ENCODE measurements at regions not wholly inside any gene's neighbourhood (a gene's known extent, or its start where the extent isn't known, plus 50 kb on each side); places are given as distances from the start of the nearest gene placed in this dataset.

- TF ChIP-seq, protein P1, sequence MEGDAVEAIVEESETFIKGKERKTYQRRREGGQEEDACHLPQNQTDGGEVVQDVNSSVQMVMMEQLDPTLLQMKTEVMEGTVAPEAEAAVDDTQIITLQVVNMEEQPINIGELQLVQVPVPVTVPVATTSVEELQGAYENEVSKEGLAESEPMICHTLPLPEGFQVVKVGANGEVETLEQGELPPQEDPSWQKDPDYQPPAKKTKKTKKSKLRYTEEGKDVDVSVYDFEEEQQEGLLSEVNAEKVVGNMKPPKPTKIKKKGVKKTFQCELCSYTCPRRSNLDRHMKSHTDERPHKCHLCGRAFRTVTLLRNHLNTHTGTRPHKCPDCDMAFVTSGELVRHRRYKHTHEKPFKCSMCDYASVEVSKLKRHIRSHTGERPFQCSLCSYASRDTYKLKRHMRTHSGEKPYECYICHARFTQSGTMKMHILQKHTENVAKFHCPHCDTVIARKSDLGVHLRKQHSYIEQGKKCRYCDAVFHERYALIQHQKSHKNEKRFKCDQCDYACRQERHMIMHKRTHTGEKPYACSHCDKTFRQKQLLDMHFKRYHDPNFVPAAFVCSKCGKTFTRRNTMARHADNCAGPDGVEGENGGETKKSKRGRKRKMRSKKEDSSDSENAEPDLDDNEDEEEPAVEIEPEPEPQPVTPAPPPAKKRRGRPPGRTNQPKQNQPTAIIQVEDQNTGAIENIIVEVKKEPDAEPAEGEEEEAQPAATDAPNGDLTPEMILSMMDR (IDR thresholded peaks at IDR 0.05; ENCODE audit: poor library complexity, severe bottlenecking), result no peak
- no peak for TF ChIP-seq POLR2AphosphoS5 (IDR thresholded peaks at IDR 0.05)
- TF ChIP-seq EP300 (conservative IDR thresholded peaks at IDR 0.05; ENCODE audit: poor library complexity, severe bottlenecking), result no peak
- no peak for TF ChIP-seq RAD21 (conservative IDR thresholded peaks at IDR 0.05)
- no peak for TF ChIP-seq EZH2 (IDR thresholded peaks at IDR 0.05; ENCODE audit: borderline replicate concordance, insufficient read depth, low read length, poor library complexity, severe bottlenecking)
- TF ChIP-seq MXI1 (conservative IDR thresholded peaks at IDR 0.05; ENCODE audit: poor library complexity, severe bottlenecking), result no peak
- no peak for TF ChIP-seq TAF1 (IDR thresholded peaks at IDR 0.05; ENCODE audit: low read depth)
Measured at GRCh38 chr9:105859428-105860091, 165.2 kb downstream of the TMEM38B start.

Data from neural cell (in vitro differentiated cells).